ENCODE measurements at regions not wholly inside any gene's neighbourhood (a gene's known extent, or its start where the extent isn't known, plus 50 kb on each side); places are given as distances from the start of the nearest gene placed in this dataset.

DNA sequence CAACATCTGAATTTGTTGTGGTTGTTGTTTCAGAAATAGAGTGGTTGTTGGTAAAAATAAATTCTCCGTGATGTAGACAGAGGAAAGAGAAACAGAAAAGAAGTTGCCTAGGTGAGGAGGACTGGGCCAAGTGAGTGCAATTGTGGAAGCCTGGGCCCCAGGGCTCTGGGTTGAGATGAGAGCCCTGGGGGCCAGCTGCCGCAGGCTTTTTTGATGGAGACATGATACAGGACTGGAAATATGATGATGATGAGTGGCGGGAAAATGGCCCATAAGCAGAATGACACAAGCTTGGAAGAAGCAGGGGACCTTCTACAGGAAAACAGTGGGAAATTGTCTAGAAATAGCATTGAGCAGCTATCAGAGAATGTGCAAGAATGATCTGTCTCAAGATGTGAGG is 181.8 kb downstream of the TDRD15 start:
- CTCF ChIA-PET = no interaction called here

More for the DNA sequence above, 181.8 kb downstream of the TDRD15 start:
- DNase-seq (ENCODE audit: low read depth, low spot score) (no peak), ATAC-seq (no peak)
- Histone ChIP-seq H3K9me3 (ENCODE audit: control insufficient read depth in 1 of 2, insufficient read depth in 1 of 2, low read depth in 1 of 2, low read length in 2 of 2) (no peaks in the 10 kb centered on the region), H3K27me3 (ENCODE audit: insufficient read depth, low read length) (no peaks in the 10 kb centered on the region), H3K27ac (ENCODE audit: low read depth, low read length) (no peak overlapping the region), H3K79me2 (ENCODE audit: insufficient read depth, low read length) (no peaks in the 10 kb centered on the region), H3K4me3 (replicated peaks in 1 of 2; ENCODE audit: low read depth in 1 of 2, low read length in 2 of 2) (no peak overlapping the region), H3K36me3 (ENCODE audit: control insufficient read depth in 1 of 2, insufficient read depth in 2 of 2, low read length in 2 of 2) (no peaks in the 10 kb centered on the region), H3K4me1 (ENCODE audit: control insufficient read depth in 1 of 2, insufficient read depth in 2 of 2, low read length in 2 of 2) (no peaks in the 10 kb centered on the region), H3K9ac (ENCODE audit: low read length) (no peak overlapping the region), H3K4me2 (ENCODE audit: low read length) (no peak overlapping the region), H4K20me1 (ENCODE audit: insufficient read depth) (no peaks in the 10 kb centered on the region), H2AFZ (ENCODE audit: low read depth, low read length, poor library complexity, severe bottlenecking) (no peak overlapping the region), H3K9me2 (ENCODE audit: insufficient read depth) (no peaks in the 10 kb centered on the region)
- ChIA-PET POLR2A (no interaction called here), RAD21 (ENCODE audit: low non-redundant PET in 1 of 2, low total read pairs in 2 of 2, uncharacterized antibody in 2 of 2, unreplicated experiment in 2 of 2) (no interaction called here)
- TF ChIP-seq, protein P1, sequence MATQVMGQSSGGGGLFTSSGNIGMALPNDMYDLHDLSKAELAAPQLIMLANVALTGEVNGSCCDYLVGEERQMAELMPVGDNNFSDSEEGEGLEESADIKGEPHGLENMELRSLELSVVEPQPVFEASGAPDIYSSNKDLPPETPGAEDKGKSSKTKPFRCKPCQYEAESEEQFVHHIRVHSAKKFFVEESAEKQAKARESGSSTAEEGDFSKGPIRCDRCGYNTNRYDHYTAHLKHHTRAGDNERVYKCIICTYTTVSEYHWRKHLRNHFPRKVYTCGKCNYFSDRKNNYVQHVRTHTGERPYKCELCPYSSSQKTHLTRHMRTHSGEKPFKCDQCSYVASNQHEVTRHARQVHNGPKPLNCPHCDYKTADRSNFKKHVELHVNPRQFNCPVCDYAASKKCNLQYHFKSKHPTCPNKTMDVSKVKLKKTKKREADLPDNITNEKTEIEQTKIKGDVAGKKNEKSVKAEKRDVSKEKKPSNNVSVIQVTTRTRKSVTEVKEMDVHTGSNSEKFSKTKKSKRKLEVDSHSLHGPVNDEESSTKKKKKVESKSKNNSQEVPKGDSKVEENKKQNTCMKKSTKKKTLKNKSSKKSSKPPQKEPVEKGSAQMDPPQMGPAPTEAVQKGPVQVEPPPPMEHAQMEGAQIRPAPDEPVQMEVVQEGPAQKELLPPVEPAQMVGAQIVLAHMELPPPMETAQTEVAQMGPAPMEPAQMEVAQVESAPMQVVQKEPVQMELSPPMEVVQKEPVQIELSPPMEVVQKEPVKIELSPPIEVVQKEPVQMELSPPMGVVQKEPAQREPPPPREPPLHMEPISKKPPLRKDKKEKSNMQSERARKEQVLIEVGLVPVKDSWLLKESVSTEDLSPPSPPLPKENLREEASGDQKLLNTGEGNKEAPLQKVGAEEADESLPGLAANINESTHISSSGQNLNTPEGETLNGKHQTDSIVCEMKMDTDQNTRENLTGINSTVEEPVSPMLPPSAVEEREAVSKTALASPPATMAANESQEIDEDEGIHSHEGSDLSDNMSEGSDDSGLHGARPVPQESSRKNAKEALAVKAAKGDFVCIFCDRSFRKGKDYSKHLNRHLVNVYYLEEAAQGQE (IDR thresholded peaks at IDR 0.05; ENCODE audit: low read depth) = no peak
- TF ChIP-seq ELF1 (IDR thresholded peaks at IDR 0.05; ENCODE audit: borderline replicate concordance, low read depth) (no peak), EZH2 (IDR thresholded peaks at IDR 0.05) (no peak), SRF (IDR thresholded peaks at IDR 0.05; ENCODE audit: low read depth) (no peak), RAD21 (IDR thresholded peaks at IDR 0.05; ENCODE audit: low read depth) (no peak), POLR2AphosphoS5 (IDR thresholded peaks at IDR 0.05; ENCODE audit: low read depth, low read length) (no peak), POLR2A (IDR thresholded peaks at IDR 0.05; ENCODE audit: borderline replicate concordance, extremely low read depth, insufficient read depth, insufficient read length) (no peak)
- TF ChIP-seq, protein P2, sequence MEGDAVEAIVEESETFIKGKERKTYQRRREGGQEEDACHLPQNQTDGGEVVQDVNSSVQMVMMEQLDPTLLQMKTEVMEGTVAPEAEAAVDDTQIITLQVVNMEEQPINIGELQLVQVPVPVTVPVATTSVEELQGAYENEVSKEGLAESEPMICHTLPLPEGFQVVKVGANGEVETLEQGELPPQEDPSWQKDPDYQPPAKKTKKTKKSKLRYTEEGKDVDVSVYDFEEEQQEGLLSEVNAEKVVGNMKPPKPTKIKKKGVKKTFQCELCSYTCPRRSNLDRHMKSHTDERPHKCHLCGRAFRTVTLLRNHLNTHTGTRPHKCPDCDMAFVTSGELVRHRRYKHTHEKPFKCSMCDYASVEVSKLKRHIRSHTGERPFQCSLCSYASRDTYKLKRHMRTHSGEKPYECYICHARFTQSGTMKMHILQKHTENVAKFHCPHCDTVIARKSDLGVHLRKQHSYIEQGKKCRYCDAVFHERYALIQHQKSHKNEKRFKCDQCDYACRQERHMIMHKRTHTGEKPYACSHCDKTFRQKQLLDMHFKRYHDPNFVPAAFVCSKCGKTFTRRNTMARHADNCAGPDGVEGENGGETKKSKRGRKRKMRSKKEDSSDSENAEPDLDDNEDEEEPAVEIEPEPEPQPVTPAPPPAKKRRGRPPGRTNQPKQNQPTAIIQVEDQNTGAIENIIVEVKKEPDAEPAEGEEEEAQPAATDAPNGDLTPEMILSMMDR (IDR thresholded peaks at IDR 0.05 in 2 of 3, conservative IDR thresholded peaks at IDR 0.05 in 1 of 3; ENCODE audit: borderline replicate concordance in 1 of 3, insufficient read depth in 1 of 3, low read depth in 2 of 3, low read length in 2 of 3) = no peak
- TF ChIP-seq, protein P3, sequence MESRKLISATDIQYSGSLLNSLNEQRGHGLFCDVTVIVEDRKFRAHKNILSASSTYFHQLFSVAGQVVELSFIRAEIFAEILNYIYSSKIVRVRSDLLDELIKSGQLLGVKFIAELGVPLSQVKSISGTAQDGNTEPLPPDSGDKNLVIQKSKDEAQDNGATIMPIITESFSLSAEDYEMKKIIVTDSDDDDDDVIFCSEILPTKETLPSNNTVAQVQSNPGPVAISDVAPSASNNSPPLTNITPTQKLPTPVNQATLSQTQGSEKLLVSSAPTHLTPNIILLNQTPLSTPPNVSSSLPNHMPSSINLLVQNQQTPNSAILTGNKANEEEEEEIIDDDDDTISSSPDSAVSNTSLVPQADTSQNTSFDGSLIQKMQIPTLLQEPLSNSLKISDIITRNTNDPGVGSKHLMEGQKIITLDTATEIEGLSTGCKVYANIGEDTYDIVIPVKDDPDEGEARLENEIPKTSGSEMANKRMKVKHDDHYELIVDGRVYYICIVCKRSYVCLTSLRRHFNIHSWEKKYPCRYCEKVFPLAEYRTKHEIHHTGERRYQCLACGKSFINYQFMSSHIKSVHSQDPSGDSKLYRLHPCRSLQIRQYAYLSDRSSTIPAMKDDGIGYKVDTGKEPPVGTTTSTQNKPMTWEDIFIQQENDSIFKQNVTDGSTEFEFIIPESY (IDR thresholded peaks at IDR 0.05; ENCODE audit: extremely low read depth, insufficient replicate concordance, low read length) = no peak
- BruUV-seq (replicated peaks) = no TSS peak
- intact Hi-C loops (cut with micrococcal nuclease) = no loop called here
